ENCODE measurements at regions not wholly inside any gene's neighbourhood (a gene's known extent, or its start where the extent isn't known, plus 50 kb on each side); places are given as distances from the start of the nearest gene placed in this dataset.

DNA sequence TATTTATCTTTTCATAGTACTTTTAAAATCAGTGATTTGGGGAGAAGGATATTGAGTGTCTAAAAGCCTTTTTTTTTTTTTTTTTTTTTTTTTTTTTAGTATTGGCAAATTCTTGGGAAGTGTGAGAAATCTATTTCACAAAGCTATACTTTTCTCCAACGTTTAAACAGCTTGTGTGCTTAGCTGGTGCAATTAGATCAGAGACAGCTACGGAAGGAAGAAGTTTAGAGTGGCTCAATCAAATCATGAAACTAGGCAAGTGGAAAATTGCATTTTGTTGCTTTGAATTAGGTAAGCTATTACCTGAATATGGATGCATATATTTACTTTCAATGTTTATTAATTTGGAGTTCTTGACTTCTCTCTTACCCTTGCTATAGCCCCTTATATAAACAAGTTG, 1001.9 kb downstream of the PDHA2 start:
- Histone ChIP-seq H3K79me2 (ENCODE audit: insufficient read depth, low read length) (no peaks in the 10 kb centered on the region), H4K20me1 (ENCODE audit: insufficient read depth, low read length) (no peaks in the 10 kb centered on the region), H3K27ac (ENCODE audit: low read depth, low read length, poor library complexity, severe bottlenecking) (no peak overlapping the region), H3F3A (ENCODE audit: insufficient read depth, low read length) (no peaks in the 10 kb centered on the region), H3K4me2 (ENCODE audit: low read length) (no peak overlapping the region), H3K9me2 (ENCODE audit: low read depth, low read length) (no peaks in the 10 kb centered on the region), H3K4me1 (ENCODE audit: insufficient read depth, low read length, severe bottlenecking) (no peaks in the 10 kb centered on the region), H3K9me3 (ENCODE audit: low read length) (no peaks in the 10 kb centered on the region), H3K9ac (ENCODE audit: low read length) (no peak overlapping the region), H3K36me3 (ENCODE audit: insufficient read depth, low read length) (no peaks in the 10 kb centered on the region), H3K4me3 (ENCODE audit: low read depth, low read length, poor library complexity, severe bottlenecking) (no peak overlapping the region), H3K27me3 (ENCODE audit: insufficient read depth, low read length) (no peaks in the 10 kb centered on the region), H2AFZ (ENCODE audit: low read length) (no peak overlapping the region)
- TF ChIP-seq EZH2 (IDR thresholded peaks at IDR 0.05; ENCODE audit: borderline replicate concordance, low read length): no peak
- TF ChIP-seq, protein P1, sequence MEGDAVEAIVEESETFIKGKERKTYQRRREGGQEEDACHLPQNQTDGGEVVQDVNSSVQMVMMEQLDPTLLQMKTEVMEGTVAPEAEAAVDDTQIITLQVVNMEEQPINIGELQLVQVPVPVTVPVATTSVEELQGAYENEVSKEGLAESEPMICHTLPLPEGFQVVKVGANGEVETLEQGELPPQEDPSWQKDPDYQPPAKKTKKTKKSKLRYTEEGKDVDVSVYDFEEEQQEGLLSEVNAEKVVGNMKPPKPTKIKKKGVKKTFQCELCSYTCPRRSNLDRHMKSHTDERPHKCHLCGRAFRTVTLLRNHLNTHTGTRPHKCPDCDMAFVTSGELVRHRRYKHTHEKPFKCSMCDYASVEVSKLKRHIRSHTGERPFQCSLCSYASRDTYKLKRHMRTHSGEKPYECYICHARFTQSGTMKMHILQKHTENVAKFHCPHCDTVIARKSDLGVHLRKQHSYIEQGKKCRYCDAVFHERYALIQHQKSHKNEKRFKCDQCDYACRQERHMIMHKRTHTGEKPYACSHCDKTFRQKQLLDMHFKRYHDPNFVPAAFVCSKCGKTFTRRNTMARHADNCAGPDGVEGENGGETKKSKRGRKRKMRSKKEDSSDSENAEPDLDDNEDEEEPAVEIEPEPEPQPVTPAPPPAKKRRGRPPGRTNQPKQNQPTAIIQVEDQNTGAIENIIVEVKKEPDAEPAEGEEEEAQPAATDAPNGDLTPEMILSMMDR (IDR thresholded peaks at IDR 0.05; ENCODE audit: low read length): no peak

DNA sequence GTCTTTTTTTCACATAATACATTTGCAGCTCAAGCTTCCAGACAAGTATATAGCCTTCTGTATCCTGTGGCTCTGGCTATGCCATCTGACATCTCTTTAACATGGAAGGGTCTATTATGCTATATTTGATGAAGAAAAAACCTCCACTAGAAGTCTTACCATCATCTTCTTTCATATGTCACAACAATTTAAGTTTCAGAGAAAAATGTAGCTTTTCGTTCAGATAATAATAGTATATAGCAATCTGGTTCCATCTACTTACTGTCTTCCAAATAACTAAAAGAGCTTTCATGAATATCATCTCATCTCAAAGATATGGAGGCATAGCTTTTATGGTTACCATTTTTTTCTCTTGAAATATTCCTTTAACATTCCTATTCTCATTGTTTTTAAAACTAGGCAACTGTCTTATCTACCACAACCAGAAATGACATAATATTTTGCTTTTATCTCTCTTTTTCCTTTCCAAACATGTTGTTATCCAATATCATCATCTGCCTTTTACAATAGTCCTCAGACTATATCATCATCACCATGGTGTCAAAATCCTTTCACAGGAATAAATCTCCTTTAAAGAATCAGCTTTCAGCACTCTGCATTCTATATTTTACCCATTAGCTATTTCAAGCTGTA, 1005.1 kb downstream of the PDHA2 start:
- no peaks in the 10 kb centered on the region for H3K36me3 ChIP-seq (ENCODE audit: insufficient read depth, low read length)
- no peaks in the 10 kb centered on the region for H3K9me3 ChIP-seq (ENCODE audit: low read length)
- no peaks in the 10 kb centered on the region for H3F3A ChIP-seq (ENCODE audit: insufficient read depth, low read length)
- no peaks in the 10 kb centered on the region for H3K4me1 ChIP-seq (ENCODE audit: insufficient read depth, low read length, severe bottlenecking)
- H3K27ac ChIP-seq (ENCODE audit: low read depth, low read length, poor library complexity, severe bottlenecking): no peak overlapping the region
- no peaks in the 10 kb centered on the region for H3K9me2 ChIP-seq (ENCODE audit: low read depth, low read length)
- no peak for TF ChIP-seq EZH2 (IDR thresholded peaks at IDR 0.05; ENCODE audit: borderline replicate concordance, low read length)
- TF ChIP-seq, protein P1 (IDR thresholded peaks at IDR 0.05; ENCODE audit: low read length): no peak
- H3K4me2 ChIP-seq (ENCODE audit: low read length): no peak overlapping the region
- no peak overlapping the region for H3K9ac ChIP-seq (ENCODE audit: low read length)
- H3K4me3 ChIP-seq (ENCODE audit: low read depth, low read length, poor library complexity, severe bottlenecking): no peak overlapping the region
- H3K79me2 ChIP-seq (ENCODE audit: insufficient read depth, low read length): no peaks in the 10 kb centered on the region
- H3K27me3 ChIP-seq (ENCODE audit: insufficient read depth, low read length): no peaks in the 10 kb centered on the region
- no peak overlapping the region for H2AFZ ChIP-seq (ENCODE audit: low read length)
- no peaks in the 10 kb centered on the region for H4K20me1 ChIP-seq (ENCODE audit: insufficient read depth, low read length)

DNA sequence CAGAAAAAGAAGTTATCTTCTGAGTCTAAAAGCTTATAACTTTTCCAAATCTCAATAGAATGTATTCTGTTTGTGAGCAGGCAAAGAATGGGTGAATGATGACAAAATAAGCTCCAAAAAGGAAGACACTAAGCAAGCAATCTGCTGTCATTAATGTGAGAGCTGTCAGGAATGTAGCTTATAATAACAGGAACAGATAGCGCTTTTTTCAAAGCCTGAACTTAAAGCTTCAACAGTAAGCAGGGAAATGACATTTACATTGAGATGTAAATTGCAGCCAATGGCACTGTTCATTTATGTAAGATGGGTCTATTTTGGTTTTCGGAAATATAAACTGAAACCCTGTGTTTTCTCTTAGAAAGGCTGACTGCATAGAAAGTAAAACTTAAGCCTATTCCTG, 1005.9 kb downstream of the PDHA2 start:
- no peaks in the 10 kb centered on the region for H3K27me3 ChIP-seq (ENCODE audit: insufficient read depth, low read length)
- no peaks in the 10 kb centered on the region for H3K79me2 ChIP-seq (ENCODE audit: insufficient read depth, low read length)
- no peaks in the 10 kb centered on the region for H3F3A ChIP-seq (ENCODE audit: insufficient read depth, low read length)
- H3K4me1 ChIP-seq (ENCODE audit: insufficient read depth, low read length, severe bottlenecking): no peaks in the 10 kb centered on the region
- no peaks in the 10 kb centered on the region for H3K9me3 ChIP-seq (ENCODE audit: low read length)
- no peak overlapping the region for H3K4me2 ChIP-seq (ENCODE audit: low read length)
- H3K9me2 ChIP-seq (ENCODE audit: low read depth, low read length): no peaks in the 10 kb centered on the region
- no peak overlapping the region for H3K4me3 ChIP-seq (ENCODE audit: low read depth, low read length, poor library complexity, severe bottlenecking)
- no peaks in the 10 kb centered on the region for H3K36me3 ChIP-seq (ENCODE audit: insufficient read depth, low read length)
- H2AFZ ChIP-seq (ENCODE audit: low read length): no peak overlapping the region
- H4K20me1 ChIP-seq (ENCODE audit: insufficient read depth, low read length): no peaks in the 10 kb centered on the region
- no peak overlapping the region for H3K27ac ChIP-seq (ENCODE audit: low read depth, low read length, poor library complexity, severe bottlenecking)
- TF ChIP-seq, protein P1 (IDR thresholded peaks at IDR 0.05; ENCODE audit: low read length): no peak
- TF ChIP-seq EZH2 (IDR thresholded peaks at IDR 0.05; ENCODE audit: borderline replicate concordance, low read length): no peak
- no peak overlapping the region for H3K9ac ChIP-seq (ENCODE audit: low read length)
